ENCODE measurements at regions not wholly inside any gene's neighbourhood (a gene's known extent, or its start where the extent isn't known, plus 50 kb on each side); places are given as distances from the start of the nearest gene placed in this dataset.
A peak's percentile ranks its signal among the peaks of the same experiment; 100 is the strongest.

GRCh38 chr5:81854485-81854884 lies 103.6 kb upstream of the SSBP2 start:
- H3K4me2 ChIP-seq (ENCODE audit: control insufficient read depth, insufficient read depth) = 0 out of 2 replicates have a peak overlapping the region, but pooled peaks have one; percentile 47
- ATAC-seq = no peak
- FAIRE-seq = no peak

More at GRCh38 chr5:81854485-81854884, 103.6 kb upstream of the SSBP2 start:
- no peak overlapping the region for H3K4me3 ChIP-seq
- no peak for DNase-seq (ENCODE audit: low read depth, low spot score)
- no peak overlapping the region for H3K9ac ChIP-seq (ENCODE audit: control insufficient read depth, insufficient read depth, low read length)
- H3K27ac ChIP-seq (ENCODE audit: control insufficient read depth, insufficient read depth) = no peak overlapping the region
- no peaks in the 10 kb centered on the region for H3K36me3 ChIP-seq (ENCODE audit: control insufficient read depth in 2 of 2, insufficient read depth in 2 of 2, low read length in 1 of 2)
- POLR2A ChIA-PET = no interaction called here
- H3K9me3 ChIP-seq (replicated peaks; ENCODE audit: control insufficient read depth, insufficient read depth, low read length) = no peaks in the 10 kb centered on the region
- H4K20me1 ChIP-seq (ENCODE audit: control insufficient read depth, insufficient read depth) = no peaks in the 10 kb centered on the region
- no peaks in the 10 kb centered on the region for H3K27me3 ChIP-seq (replicated peaks in 1 of 2; ENCODE audit: control insufficient read depth in 2 of 2, insufficient read depth in 2 of 2, low read length in 1 of 2)
- in situ Hi-C loops (cut with MboI) (no loop called here), intact Hi-C loops (cut with micrococcal nuclease; ENCODE audit: unreplicated experiment) (loop anchor here (5.0 kb wide), 2 partner anchors 373 to 427 kb away; no protein-coding TSS in a partner anchor)
- peaks cover 32% of the 10 kb centered on the region for H3K4me1 ChIP-seq (ENCODE audit: control insufficient read depth, insufficient read depth, low read length)
- TF ChIP-seq SUPT20H (IDR thresholded peaks at IDR 0.05; ENCODE audit: borderline replicate concordance, control insufficient read depth, low read depth, low read length) = no peak
- TF ChIP-seq RAD21 (IDR thresholded peaks at IDR 0.05; ENCODE audit: insufficient read depth, low read depth, low read length) = peak; percentile 35
- peak; percentile 17 to 27 (median 19); a peak in 2 of 6 replicates for TF ChIP-seq CTCF (IDR thresholded peaks at IDR 0.05 in 2 of 3, conservative IDR thresholded peaks at IDR 0.05 in 1 of 3; ENCODE audit: control insufficient read depth in 2 of 3, extremely low read depth in 1 of 3, insufficient read depth in 1 of 3, low read depth in 3 of 3, low read length in 3 of 3)
- SMC1A ChIA-PET (ENCODE audit: uncharacterized antibody, unreplicated experiment) = interaction anchor here (1.4 to 1.9 kb wide), 2 partner anchors 16 to 429 kb away, joined by 3 to 4 read pairs; no protein-coding TSS in a partner anchor
- BruUV-seq (replicated peaks) = no TSS peak
- H3K79me2 ChIP-seq (ENCODE audit: control insufficient read depth, insufficient read depth, low read length) = no peaks in the 10 kb centered on the region
- CTCF ChIA-PET = interaction anchor here (0.6 to 1.4 kb wide), 3 partner anchors 345 to 466 kb away, joined by 3 to 4 read pairs (median 3); no protein-coding TSS in a partner anchor
- peak overlapping the region; percentile 37; the same call in 1 of the 2 replicates for H2AFZ ChIP-seq (ENCODE audit: control insufficient read depth, low read depth, low read length)
- RAD21 ChIA-PET (ENCODE audit: unreplicated experiment) = interaction anchor here (1.4 to 5.0 kb wide), 2 partner anchors 103 to 371 kb away, joined by 3 to 79 read pairs; partner anchors contain the start of gene SSBP2

Data from GM12878 (cell line).